ENCODE measurements at regions not wholly inside any gene's neighbourhood (a gene's known extent, or its start where the extent isn't known, plus 50 kb on each side); places are given as distances from the start of the nearest gene placed in this dataset.
A peak's percentile ranks its signal among the peaks of the same experiment; 100 is the strongest.

DNA sequence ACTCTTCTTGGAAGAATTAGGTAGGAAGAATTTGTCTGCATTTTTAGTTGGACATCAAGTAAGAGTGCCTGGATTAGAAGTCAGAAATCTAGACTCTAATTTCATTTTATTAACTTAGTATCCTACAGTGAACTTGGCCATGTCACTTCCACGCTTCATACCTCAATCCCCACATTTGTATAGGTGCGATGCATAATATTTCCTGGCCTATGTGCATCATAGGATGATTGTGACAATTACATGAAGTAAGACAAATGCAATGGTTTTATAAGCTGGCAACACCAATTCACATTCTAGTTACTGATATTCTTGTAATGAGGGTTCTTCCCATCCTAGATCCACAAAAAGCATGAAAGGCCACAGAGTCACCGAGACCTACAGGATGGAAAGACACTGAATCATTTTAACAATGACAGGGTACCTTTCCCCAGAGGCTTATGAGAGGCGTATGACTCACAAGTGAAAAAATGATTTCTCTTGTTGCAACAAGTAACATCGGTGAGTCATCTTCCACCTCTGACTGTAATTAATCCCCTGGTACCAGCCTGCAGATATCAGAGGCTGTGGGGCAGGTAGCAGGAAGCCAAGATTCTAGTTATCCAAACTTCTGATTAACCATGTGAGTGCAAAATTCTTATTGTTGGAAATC is 56.0 kb upstream of the OR5AK2 start:
- Histone ChIP-seq H3K4me3 (no peak overlapping the region), H3K9me2 (replicated peaks; ENCODE audit: insufficient read depth) (no peaks in the 10 kb centered on the region), H3K27me3 (no peaks in the 10 kb centered on the region), H3K4me2 (no peak overlapping the region), H3K4me1 (ENCODE audit: insufficient read depth) (no peaks in the 10 kb centered on the region), H3K79me2 (no peaks in the 10 kb centered on the region), H3K36me3 (replicated peaks; ENCODE audit: insufficient read depth, low read depth) (no peaks in the 10 kb centered on the region), H2AFZ (no peak overlapping the region), H4K20me1 (ENCODE audit: insufficient read depth, poor library complexity, severe bottlenecking) (no peaks in the 10 kb centered on the region), H3K9me3 (ENCODE audit: low read depth) (no peaks in the 10 kb centered on the region), H3K27ac (no peak overlapping the region)
- TF ChIP-seq EZH2phosphoT487 (IDR thresholded peaks at IDR 0.05; ENCODE audit: low read depth, severe bottlenecking, unreplicated experiment): no peak
- no peak for TF ChIP-seq EZH2 (IDR thresholded peaks at IDR 0.05; ENCODE audit: borderline replicate concordance)
- TF ChIP-seq, protein P1, sequence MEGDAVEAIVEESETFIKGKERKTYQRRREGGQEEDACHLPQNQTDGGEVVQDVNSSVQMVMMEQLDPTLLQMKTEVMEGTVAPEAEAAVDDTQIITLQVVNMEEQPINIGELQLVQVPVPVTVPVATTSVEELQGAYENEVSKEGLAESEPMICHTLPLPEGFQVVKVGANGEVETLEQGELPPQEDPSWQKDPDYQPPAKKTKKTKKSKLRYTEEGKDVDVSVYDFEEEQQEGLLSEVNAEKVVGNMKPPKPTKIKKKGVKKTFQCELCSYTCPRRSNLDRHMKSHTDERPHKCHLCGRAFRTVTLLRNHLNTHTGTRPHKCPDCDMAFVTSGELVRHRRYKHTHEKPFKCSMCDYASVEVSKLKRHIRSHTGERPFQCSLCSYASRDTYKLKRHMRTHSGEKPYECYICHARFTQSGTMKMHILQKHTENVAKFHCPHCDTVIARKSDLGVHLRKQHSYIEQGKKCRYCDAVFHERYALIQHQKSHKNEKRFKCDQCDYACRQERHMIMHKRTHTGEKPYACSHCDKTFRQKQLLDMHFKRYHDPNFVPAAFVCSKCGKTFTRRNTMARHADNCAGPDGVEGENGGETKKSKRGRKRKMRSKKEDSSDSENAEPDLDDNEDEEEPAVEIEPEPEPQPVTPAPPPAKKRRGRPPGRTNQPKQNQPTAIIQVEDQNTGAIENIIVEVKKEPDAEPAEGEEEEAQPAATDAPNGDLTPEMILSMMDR (IDR thresholded peaks at IDR 0.05; ENCODE audit: poor library complexity): no peak
- WGBS (ENCODE audit: low lambda C conversion rate, missing lambda C conversion rate): 80% methylated on average over 5 of the region's 5 CpGs
- peak; percentile 57 for DNase-seq (ENCODE audit: low spot score)

DNA sequence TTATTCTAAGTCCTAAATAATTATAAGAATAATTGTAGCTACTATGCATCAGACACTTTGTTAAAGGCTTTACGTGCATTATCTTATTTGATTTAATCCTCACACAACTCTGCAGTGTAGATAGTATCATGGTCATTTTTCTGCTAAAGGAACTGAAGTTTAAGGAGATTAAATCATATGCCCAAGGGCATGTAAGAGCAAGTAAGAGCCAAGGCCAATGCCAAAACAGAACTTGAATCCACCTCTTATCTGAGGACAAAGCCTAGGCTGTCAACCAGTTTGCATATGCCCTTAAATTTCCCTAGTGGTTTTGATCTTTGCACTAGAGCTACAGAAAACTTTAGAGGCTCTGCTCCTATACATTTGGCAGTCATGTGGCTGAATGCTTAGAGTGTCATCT is 65.6 kb upstream of the OR5AK2 start:
- no peak overlapping the region for H3K4me2 ChIP-seq
- WGBS (ENCODE audit: low lambda C conversion rate, missing lambda C conversion rate): 37% methylated on average over 1 of the region's 1 CpG

DNA sequence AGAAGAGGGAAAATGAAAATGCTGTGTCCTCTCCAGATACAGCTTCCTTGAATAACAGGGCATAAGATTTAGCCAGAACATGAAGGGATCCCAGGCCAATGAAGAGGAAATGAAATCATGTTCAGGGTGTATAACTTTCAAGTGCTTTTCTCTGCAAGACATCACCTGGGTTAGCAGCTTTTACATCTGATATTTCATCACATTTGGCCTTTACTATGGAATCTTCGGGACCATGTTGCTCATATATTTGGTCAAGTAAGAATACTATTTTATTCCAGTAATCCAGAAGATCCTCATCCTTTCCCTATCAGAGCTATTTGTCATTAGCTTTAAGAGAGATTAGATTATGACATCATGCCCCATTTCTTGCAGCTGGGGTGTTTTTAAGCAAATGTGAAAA is 66.3 kb upstream of the OR5AK2 start:
- Histone ChIP-seq H3K9me3 (ENCODE audit: low read depth) (no peaks in the 10 kb centered on the region), H3K27me3 (no peaks in the 10 kb centered on the region), H3K4me1 (ENCODE audit: insufficient read depth) (peaks cover 13% of the 10 kb centered on the region), H4K20me1 (ENCODE audit: insufficient read depth, poor library complexity, severe bottlenecking) (no peaks in the 10 kb centered on the region), H3K36me3 (replicated peaks; ENCODE audit: insufficient read depth, low read depth) (no peaks in the 10 kb centered on the region), H3K79me2 (no peaks in the 10 kb centered on the region), H3K9me2 (replicated peaks; ENCODE audit: insufficient read depth) (no peaks in the 10 kb centered on the region), H3K4me3 (no peak overlapping the region), H3K27ac (no peak overlapping the region), H3K4me2 (no peak overlapping the region), H2AFZ (no peak overlapping the region)
- 95% methylated on average over 1 of the region's 1 CpG for WGBS (ENCODE audit: low lambda C conversion rate, missing lambda C conversion rate)
- TF ChIP-seq, protein P1 (IDR thresholded peaks at IDR 0.05; ENCODE audit: poor library complexity): no peak
- TF ChIP-seq EZH2 (IDR thresholded peaks at IDR 0.05; ENCODE audit: borderline replicate concordance) (no peak), EZH2phosphoT487 (IDR thresholded peaks at IDR 0.05; ENCODE audit: low read depth, severe bottlenecking, unreplicated experiment) (no peak)
- DNase-seq (ENCODE audit: low spot score): no peak

More for the DNA sequence above, 65.6 kb upstream of the OR5AK2 start:
- Histone ChIP-seq H3K27me3 (no peaks in the 10 kb centered on the region), H3K9me2 (replicated peaks; ENCODE audit: insufficient read depth) (no peaks in the 10 kb centered on the region), H3K27ac (no peak overlapping the region), H2AFZ (no peak overlapping the region), H3K36me3 (replicated peaks; ENCODE audit: insufficient read depth, low read depth) (no peaks in the 10 kb centered on the region), H4K20me1 (ENCODE audit: insufficient read depth, poor library complexity, severe bottlenecking) (no peaks in the 10 kb centered on the region), H3K9me3 (ENCODE audit: low read depth) (no peaks in the 10 kb centered on the region), H3K79me2 (no peaks in the 10 kb centered on the region), H3K4me1 (ENCODE audit: insufficient read depth) (peaks cover 7% of the 10 kb centered on the region), H3K4me3 (no peak overlapping the region)
- DNase-seq (ENCODE audit: low spot score): no peak
- TF ChIP-seq EZH2phosphoT487 (IDR thresholded peaks at IDR 0.05; ENCODE audit: low read depth, severe bottlenecking, unreplicated experiment) (no peak), EZH2 (IDR thresholded peaks at IDR 0.05; ENCODE audit: borderline replicate concordance) (no peak)
- TF ChIP-seq, protein P1 (IDR thresholded peaks at IDR 0.05; ENCODE audit: poor library complexity): no peak

Data from hepatocyte (in vitro differentiated cells).